ENCODE measurements at regions not wholly inside any gene's neighbourhood (a gene's known extent, or its start where the extent isn't known, plus 50 kb on each side); places are given as distances from the start of the nearest gene placed in this dataset.
"Not testable (repeated sequence)": the region's sequence is repeated elsewhere in the genome, so short reads cannot be mapped to it uniquely, and the experiment has no call there.

GRCh38 chr10:21285742-21286331 lies 239.6 kb downstream of the SKIDA1 start:
- no peak for DNase-seq

- no peak for DNase-seq
These were observed 240.3 kb downstream of the SKIDA1 start for GRCh38 chr10:21285207-21285606.

GRCh38 chr10:21284301-21284700 lies 241.2 kb downstream of the SKIDA1 start:
- DNase-seq: no peak

GRCh38 chr10:21283053-21283452 lies 242.4 kb downstream of the SKIDA1 start:
- not testable (repeated sequence) for DNase-seq

GRCh38 chr10:21281765-21282484 lies 243.6 kb downstream of the SKIDA1 start:
- DNase-seq: no peak

- no peak for DNase-seq
These were observed 244.4 kb downstream of the SKIDA1 start for GRCh38 chr10:21280971-21281572.

GRCh38 chr10:21280037-21280436 lies 245.4 kb downstream of the SKIDA1 start:
- no peak for DNase-seq

GRCh38 chr10:21279217-21279575 lies 246.3 kb downstream of the SKIDA1 start:
- DNase-seq: no peak

GRCh38 chr10:21278491-21279216 lies 246.8 kb downstream of the SKIDA1 start:
- DNase-seq: peak; percentile 61 to 84

- DNase-seq: no peak
These were observed 252.0 kb downstream of the SKIDA1 start for GRCh38 chr10:21273400-21273968.

GRCh38 chr10:21272643-21273399 lies 252.7 kb downstream of the SKIDA1 start:
- DNase-seq: no peak

- no peak for DNase-seq
These were observed 254.5 kb downstream of the SKIDA1 start for GRCh38 chr10:21270976-21271375.

GRCh38 chr10:21269289-21269688 lies 256.2 kb downstream of the SKIDA1 start:
- no peak for DNase-seq

- no peak for DNase-seq
These were observed 259.9 kb downstream of the SKIDA1 start for GRCh38 chr10:21265622-21266021.

- DNase-seq: no peak
These were observed 261.2 kb downstream of the SKIDA1 start for GRCh38 chr10:21264271-21264670.

GRCh38 chr10:21263839-21264238 lies 261.6 kb downstream of the SKIDA1 start:
- no peak for DNase-seq

- no peak for DNase-seq
These were observed 262.1 kb downstream of the SKIDA1 start for GRCh38 chr10:21263263-21263803.

GRCh38 chr10:21261842-21262294 lies 263.6 kb downstream of the SKIDA1 start:
- no peak for DNase-seq

- no peak for DNase-seq
These were observed 264.9 kb downstream of the SKIDA1 start for GRCh38 chr10:21260506-21261149.

- no peak for DNase-seq
These were observed 265.4 kb downstream of the SKIDA1 start for GRCh38 chr10:21260066-21260465.

- DNase-seq: no peak
These were observed 267.6 kb downstream of the SKIDA1 start for GRCh38 chr10:21257919-21258318.

GRCh38 chr10:21257191-21257590 lies 268.3 kb downstream of the SKIDA1 start:
- no peak for DNase-seq

Data from NCI-H446 (cell line).